SK-N-SH treated with all-trans-retinoic acid at 6 μM for 48 hours (cell line): ENCODE measurements at regions not wholly inside any gene's neighbourhood (a gene's known extent, or its start where the extent isn't known, plus 50 kb on each side); places are given as distances from the start of the nearest gene placed in this dataset.
A peak's percentile ranks its signal among the peaks of the same experiment; 100 is the strongest.

Experiments
- ATAC-seq: fragments of 200-7000 bp; cut with Tn5 transposase; 3 replicates; pipeline ENCODE4 v1.9.1; 2020; ENCODE audit warnings: mild to moderate bottlenecking, moderate library complexity
- ARNTL ChIP-seq: fragments of 450-650 bp; formaldehyde crosslinking; IDR thresholded peaks from 2 replicates; pipeline ENCODE4 v1.5.0; 2020; ENCODE audit warnings: low read depth, mild to moderate bottlenecking, moderate library complexity, borderline replicate concordance
- BACH2 ChIP-seq: fragments of 250-450 bp; sonication (Bioruptor Pico); IDR thresholded peaks from 2 replicates; pipeline ENCODE4 v1.9.0; 2021; ENCODE audit warnings: mild to moderate bottlenecking, borderline replicate concordance
- CREB5 ChIP-seq: fragments of 250-450 bp; sonication (Bioruptor Pico); IDR thresholded peaks from 2 replicates; pipeline ENCODE4 v1.5.1; 2020; ENCODE audit warnings: low read depth, mild to moderate bottlenecking, moderate library complexity
- CSDC2 ChIP-seq: fragments of 250-450 bp; sonication (Bioruptor Pico); IDR thresholded peaks from 2 replicates; pipeline ENCODE4 v1.5.0; 2020; ENCODE audit warnings: mild to moderate bottlenecking, moderate library complexity
- CSRNP3 ChIP-seq: fragments of 250-450 bp; sonication (Bioruptor Pico); IDR thresholded peaks from 2 replicates; pipeline ENCODE4 v1.5.1; 2021; ENCODE audit warnings: mild to moderate bottlenecking, moderate library complexity
- ESRRG ChIP-seq: fragments of 250-450 bp; sonication (Bioruptor Pico); IDR thresholded peaks from 2 replicates; pipeline ENCODE4 v1.6.1; 2021; ENCODE audit warnings: mild to moderate bottlenecking
- GLIS3 ChIP-seq: fragments of 250-450 bp; sonication (Bioruptor Pico); IDR thresholded peaks from 2 replicates; pipeline ENCODE4 v1.5.0; 2020; ENCODE audit warnings: mild to moderate bottlenecking, moderate library complexity
- ISL1 ChIP-seq: fragments of 250-450 bp; sonication (Bioruptor Pico); IDR thresholded peaks from 2 replicates; pipeline ENCODE4 v2.1.2; 2022; ENCODE audit warnings: mild to moderate bottlenecking, moderate library complexity
- OSR1 ChIP-seq: fragments of 250-450 bp; sonication (Bioruptor Pico); IDR thresholded peaks from 2 replicates; pipeline ENCODE4 v1.8.0; 2022; ENCODE audit warnings: moderate library complexity, mild to moderate bottlenecking, inconsistent platforms
- PATZ1 ChIP-seq: fragments of 250-450 bp; sonication (Bioruptor Pico); IDR thresholded peaks from 2 replicates; pipeline ENCODE4 v1.8.0; 2020; ENCODE audit warnings: mild to moderate bottlenecking, moderate library complexity, borderline replicate concordance
- PPARA ChIP-seq: fragments of 250-450 bp; sonication (Bioruptor Pico); IDR thresholded peaks from 2 replicates; pipeline ENCODE4 v1.5.0; 2020; ENCODE audit warnings: mild to moderate bottlenecking, borderline replicate concordance
- SNAI2 ChIP-seq: fragments of 250-450 bp; sonication (Bioruptor Pico); IDR thresholded peaks from 2 replicates; pipeline ENCODE4 v1.5.0; 2020; ENCODE audit warnings: mild to moderate bottlenecking, moderate library complexity
- TCF4 ChIP-seq: fragments of 250-450 bp; sonication (Bioruptor Pico); IDR thresholded peaks from 2 replicates; pipeline ENCODE4 v1.8.0; 2021; ENCODE audit warnings: mild to moderate bottlenecking, moderate library complexity, borderline replicate concordance
- TOX ChIP-seq: fragments of 250-450 bp; sonication (Bioruptor Pico); IDR thresholded peaks from 2 replicates; pipeline ENCODE4 v1.8.0; 2021; ENCODE audit warnings: mild to moderate bottlenecking, moderate library complexity, borderline replicate concordance
- TSHZ2 ChIP-seq: fragments of 250-450 bp; sonication (Bioruptor Pico); IDR thresholded peaks from 2 replicates; pipeline ENCODE4 v1.5.0; 2020; ENCODE audit warnings: mild to moderate bottlenecking, moderate library complexity
- ZC3H10 ChIP-seq: fragments of 250-450 bp; sonication (Bioruptor Pico); IDR thresholded peaks from 2 replicates; pipeline ENCODE4 v1.5.1; 2021; ENCODE audit warnings: mild to moderate bottlenecking, moderate library complexity
- ZFP3 ChIP-seq: fragments of 250-450 bp; sonication (Bioruptor Pico); IDR thresholded peaks from 2 replicates; pipeline ENCODE4 v1.5.0; 2020; ENCODE audit warnings: mild to moderate bottlenecking, moderate library complexity
- ZFP30 ChIP-seq: fragments of 450-650 bp; formaldehyde crosslinking; IDR thresholded peaks from 2 replicates; pipeline ENCODE4 v1.5.0; 2022; ENCODE audit warnings: mild to moderate bottlenecking, moderate library complexity
- ZNF565 ChIP-seq: fragments of 450-650 bp; formaldehyde crosslinking; conservative IDR thresholded peaks from 2 replicates; pipeline ENCODE4 v1.5.0; 2020; ENCODE audit warnings: low read depth, mild to moderate bottlenecking, moderate library complexity
- ZNF70 ChIP-seq: fragments of 450-650 bp; formaldehyde crosslinking; IDR thresholded peaks from 2 replicates; pipeline ENCODE4 v1.5.0; 2020; ENCODE audit warnings: mild to moderate bottlenecking, moderate library complexity
- ZNF8 ChIP-seq: fragments of 450-650 bp; formaldehyde crosslinking; IDR thresholded peaks from 2 replicates; pipeline ENCODE4 v1.5.0; 2020; ENCODE audit warnings: mild to moderate bottlenecking, moderate library complexity

GRCh38 chr18:67977067-67977616, 460.6 kb upstream of the DSEL start (continued):
- no peak for TF ChIP-seq PATZ1
- TF ChIP-seq, all 23 proteins: peak for 0

- TF ChIP-seq TCF4 (CRISPR knock-in tag): 0 out of 2 replicates have a peak, but pooled peaks have one; percentile 43
- TF ChIP-seq OSR1 (CRISPR knock-in tag): no peak
- no peak for ATAC-seq
Measured at GRCh38 chr18:67973916-67974315, 457.4 kb upstream of the DSEL start.

- TF ChIP-seq TCF4 (CRISPR knock-in tag) (no peak), SNAI2 (no peak), PPARA (no peak), ISL1 (CRISPR knock-in tag) (no peak), OSR1 (CRISPR knock-in tag) (no peak), ZNF565 (CRISPR knock-in tag) (no peak), ZFP3 (no peak), TSHZ2 (CRISPR knock-in tag) (no peak)
- TF ChIP-seq, all 23 proteins: peak for 0
- no peak for ATAC-seq
Measured at GRCh38 chr18:67969458-67969857, 452.9 kb upstream of the DSEL start.

- TF ChIP-seq PATZ1: no peak
- TF ChIP-seq ESRRG (CRISPR knock-in tag): no peak
- TF ChIP-seq ISL1 (CRISPR knock-in tag): no peak
- TF ChIP-seq ZFP30: no peak
- TF ChIP-seq ZC3H10 (CRISPR knock-in tag): no peak
- no peak for TF ChIP-seq BACH2 (CRISPR knock-in tag)
- TF ChIP-seq ZNF8 (CRISPR knock-in tag): no peak
- TF ChIP-seq CREB5 (CRISPR knock-in tag): no peak
- no peak for TF ChIP-seq TOX (CRISPR knock-in tag)
- TF ChIP-seq OSR1 (CRISPR knock-in tag): no peak
- TF ChIP-seq, all 23 proteins: peak for 0
Measured at GRCh38 chr18:67966224-67966623, 449.7 kb upstream of the DSEL start.

GRCh38 chr18:67964462-67964861, 447.9 kb upstream of the DSEL start:
- ATAC-seq: no peak
- TF ChIP-seq OSR1 (CRISPR knock-in tag) (no peak), ZFP3 (no peak), ZNF70 (CRISPR knock-in tag) (no peak), ZNF8 (CRISPR knock-in tag) (no peak), CSDC2 (CRISPR knock-in tag) (no peak), ESRRG (CRISPR knock-in tag) (no peak), SNAI2 (no peak), ZFP30 (no peak), CSRNP3 (CRISPR knock-in tag) (no peak), PPARA (no peak), ARNTL (CRISPR knock-in tag) (no peak), CREB5 (CRISPR knock-in tag) (no peak), ZNF565 (CRISPR knock-in tag) (no peak), GLIS3 (no peak)

More at GRCh38 chr18:67966224-67966623, 449.7 kb upstream of the DSEL start:
- ATAC-seq: no peak
